Mucosa of descending colon (tissue), 3 donors: ENCODE measurements at regions not wholly inside any gene's neighbourhood (a gene's known extent, or its start where the extent isn't known, plus 50 kb on each side); places are given as distances from the start of the nearest gene placed in this dataset.

Experiments
- ATAC-seq: fragments of 200-7000 bp; cut with Tn5 transposase; one replicate; pipeline ENCODE4 v1.9.1; 2020; ENCODE audit warnings: mild to moderate bottlenecking, moderate library complexity
- DNase-seq, 3 donors: peaks; one replicate each; pipeline ENCODE4 v3.0.0-alpha.2; 2020
- H3K36me3 ChIP-seq: fragments of 200-600 bp; one replicate; pipeline ENCODE4 v1.8.0; 2021; ENCODE audit warnings: low read depth, mild to moderate bottlenecking
- H3K4me1 ChIP-seq: fragments of 200-600 bp; one replicate; pipeline ENCODE4 v1.8.0; 2021; ENCODE audit warnings: low read depth, mild to moderate bottlenecking
- H3K4me3 ChIP-seq: fragments of 200-600 bp; one replicate; pipeline ENCODE4 v1.8.0; 2021; ENCODE audit warnings: mild to moderate bottlenecking
- H3K9me3 ChIP-seq: fragments of 200-600 bp; one replicate; pipeline ENCODE4 v1.8.0; 2021; ENCODE audit warnings: mild to moderate bottlenecking
- CTCF ChIP-seq: fragments of 200-600 bp; IDR thresholded peaks from one replicate; pipeline ENCODE4 v1.8.0; 2022; ENCODE audit warnings: antibody characterized with exemption, mild to moderate bottlenecking
- intact Hi-C, 2 donors: fragments of 100-400 bp; cut with DNase I in 1 of 2; cut with micrococcal nuclease in 1 of 2; formaldehyde crosslinking; loops; one replicate each; pipeline versions ENCODE4 v1.11.0 to v1.11.1; 2022; cut with DNase I, micrococcal nuclease
- donor health status: DM: no; HTN: no; CAD: no; lungs with moderate emphysema.
- donor health status: DM: no; HTN: no; CAD: no.
- donor health status: DM: no; HTN: yes; CAD: no.

- Histone ChIP-seq H3K4me1 (no peaks in the 10 kb centered on the region), H3K4me3 (no peak overlapping the region), H3K36me3 (no peaks in the 10 kb centered on the region), H3K9me3 (peaks cover 28% of the 10 kb centered on the region)
- TF ChIP-seq CTCF: no peak
- no peak for ATAC-seq
- intact Hi-C loops: no loop called here
- DNase-seq: no peak
These were observed 743.8 kb upstream of the GBE1 start for GRCh38 chr3:82505079-82505756.

- no peak for ATAC-seq
- no peak for TF ChIP-seq CTCF
- H3K36me3 ChIP-seq: no peaks in the 10 kb centered on the region
- H3K9me3 ChIP-seq: peaks cover 14% of the 10 kb centered on the region
- no peaks in the 10 kb centered on the region for H3K4me1 ChIP-seq
- DNase-seq: no peak
- intact Hi-C loops: no loop called here
- no peak overlapping the region for H3K4me3 ChIP-seq
These were observed 736.7 kb upstream of the GBE1 start for GRCh38 chr3:82498186-82498585.

DNA sequence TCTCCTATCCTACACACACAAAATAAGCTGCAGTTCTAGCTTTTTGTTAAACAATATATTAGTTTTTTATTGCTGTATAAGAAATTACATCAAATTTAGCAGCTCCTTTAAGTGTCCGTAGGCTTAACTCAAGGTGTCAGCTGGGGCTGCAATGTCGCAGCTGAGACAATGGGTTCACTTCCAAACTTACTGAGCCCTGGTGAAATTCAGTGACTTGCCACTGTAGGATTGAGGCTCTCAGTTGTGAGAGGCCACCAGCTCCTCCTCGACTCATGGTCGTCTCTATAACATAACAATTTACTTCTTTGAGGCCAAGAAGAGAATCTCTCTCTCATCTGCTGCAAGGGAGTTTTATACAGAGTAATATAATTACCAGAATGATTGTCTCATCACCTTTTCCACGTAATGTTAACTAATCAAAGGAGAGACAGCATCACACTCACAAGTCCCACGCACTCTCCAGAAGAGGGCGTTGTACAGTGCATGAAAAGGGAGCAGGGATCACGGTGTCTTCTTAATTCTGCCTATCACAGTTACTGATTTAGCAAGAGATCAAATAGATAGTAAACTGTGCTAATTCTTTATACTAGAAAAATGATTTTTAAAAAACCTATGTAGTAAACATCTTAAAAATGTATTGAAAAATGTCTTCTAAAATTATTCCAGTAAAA is 735.6 kb upstream of the GBE1 start:
- Histone ChIP-seq H3K9me3 (peaks cover 18% of the 10 kb centered on the region), H3K4me3 (no peak overlapping the region), H3K4me1 (no peaks in the 10 kb centered on the region), H3K36me3 (no peaks in the 10 kb centered on the region)
- DNase-seq: no peak
- no peak for ATAC-seq
- TF ChIP-seq CTCF: no peak
- intact Hi-C loops: no loop called here

DNA sequence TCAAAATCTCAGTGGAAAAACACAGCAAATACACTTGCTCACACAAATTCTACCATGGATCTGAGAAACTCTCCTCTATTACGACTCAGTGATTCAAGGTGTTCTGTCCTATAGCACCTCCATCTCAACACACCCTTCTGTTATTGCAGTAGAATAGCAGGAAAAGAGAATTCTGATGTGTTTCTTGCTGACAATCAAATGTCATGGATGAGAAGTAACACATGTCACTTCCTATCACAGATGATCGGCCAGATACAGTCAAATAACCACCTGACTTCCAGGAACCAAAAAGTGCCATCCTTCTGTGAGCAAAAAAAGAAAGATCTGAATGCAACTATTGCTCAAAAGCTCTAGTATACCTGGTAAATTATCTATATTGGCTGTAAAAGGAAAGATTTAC is 734.2 kb upstream of the GBE1 start:
- TF ChIP-seq CTCF: no peak
- H3K4me3 ChIP-seq: no peak overlapping the region
- H3K9me3 ChIP-seq: peaks cover 21% of the 10 kb centered on the region
- no peaks in the 10 kb centered on the region for H3K36me3 ChIP-seq
- H3K4me1 ChIP-seq: no peaks in the 10 kb centered on the region
- intact Hi-C loops: no loop called here
- ATAC-seq (no peak), DNase-seq (no peak)

GRCh38 chr3:82494977-82495489 is 733.6 kb upstream of the GBE1 start:
- H3K36me3 ChIP-seq: no peaks in the 10 kb centered on the region
- H3K4me1 ChIP-seq: no peaks in the 10 kb centered on the region
- H3K9me3 ChIP-seq: peaks cover 21% of the 10 kb centered on the region
- no peak for TF ChIP-seq CTCF
- intact Hi-C loops: no loop called here
- DNase-seq: no peak
- no peak overlapping the region for H3K4me3 ChIP-seq
- no peak for ATAC-seq
